HepG2 (cell line): ENCODE measurements at regions not wholly inside any gene's neighbourhood (a gene's known extent, or its start where the extent isn't known, plus 50 kb on each side); places are given as distances from the start of the nearest gene placed in this dataset.

Experiments used
- DNMT1 ChIP-seq: sonication (generic); formaldehyde crosslinking; IDR thresholded peaks from 2 replicates; pipeline ENCODE4 v1.5.1; 2020; ENCODE audit warnings: mild to moderate bottlenecking, missing genetic modification reagents
- RAD51 ChIP-seq: fragments of 450-650 bp; IDR thresholded peaks from 2 replicates; pipeline ENCODE4 v1.6.1; 2016; ENCODE audit warnings: borderline replicate concordance
- TF ChIP-seq, protein P1 (sequence below): sonication (generic); formaldehyde crosslinking; IDR thresholded peaks from 2 replicates; pipeline ENCODE4 v1.5.0; 2020; ENCODE audit warnings: mild to moderate bottlenecking, missing genetic modification reagents, borderline replicate concordance
- TF ChIP-seq, protein P2 (sequence below): sonication (generic); formaldehyde crosslinking; IDR thresholded peaks from 2 replicates; pipeline ENCODE4 v1.8.0; 2022; ENCODE audit warnings: missing genetic modification reagents, mild to moderate bottlenecking, borderline replicate concordance

DNA sequence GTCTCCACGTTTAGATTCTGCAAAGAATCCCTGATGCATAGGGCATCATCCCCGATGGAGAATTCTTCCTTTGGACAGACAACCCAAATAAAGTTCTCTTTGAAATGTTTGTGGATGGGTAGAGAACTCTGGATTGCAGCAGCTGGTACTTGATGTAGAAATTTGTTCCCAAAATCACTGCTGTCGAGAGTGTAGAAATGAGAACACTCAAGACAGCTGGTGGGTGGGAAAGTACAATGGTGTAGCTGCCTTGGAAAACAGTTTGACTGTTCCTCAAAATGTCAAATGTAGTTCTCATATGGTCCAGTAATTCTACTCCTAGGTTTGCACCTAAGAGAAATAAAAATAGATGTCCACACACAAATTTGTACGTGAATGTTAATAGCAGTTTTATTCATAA, 671.5 kb upstream of the TMEM132C start (continued):
- TF ChIP-seq, protein P1, sequence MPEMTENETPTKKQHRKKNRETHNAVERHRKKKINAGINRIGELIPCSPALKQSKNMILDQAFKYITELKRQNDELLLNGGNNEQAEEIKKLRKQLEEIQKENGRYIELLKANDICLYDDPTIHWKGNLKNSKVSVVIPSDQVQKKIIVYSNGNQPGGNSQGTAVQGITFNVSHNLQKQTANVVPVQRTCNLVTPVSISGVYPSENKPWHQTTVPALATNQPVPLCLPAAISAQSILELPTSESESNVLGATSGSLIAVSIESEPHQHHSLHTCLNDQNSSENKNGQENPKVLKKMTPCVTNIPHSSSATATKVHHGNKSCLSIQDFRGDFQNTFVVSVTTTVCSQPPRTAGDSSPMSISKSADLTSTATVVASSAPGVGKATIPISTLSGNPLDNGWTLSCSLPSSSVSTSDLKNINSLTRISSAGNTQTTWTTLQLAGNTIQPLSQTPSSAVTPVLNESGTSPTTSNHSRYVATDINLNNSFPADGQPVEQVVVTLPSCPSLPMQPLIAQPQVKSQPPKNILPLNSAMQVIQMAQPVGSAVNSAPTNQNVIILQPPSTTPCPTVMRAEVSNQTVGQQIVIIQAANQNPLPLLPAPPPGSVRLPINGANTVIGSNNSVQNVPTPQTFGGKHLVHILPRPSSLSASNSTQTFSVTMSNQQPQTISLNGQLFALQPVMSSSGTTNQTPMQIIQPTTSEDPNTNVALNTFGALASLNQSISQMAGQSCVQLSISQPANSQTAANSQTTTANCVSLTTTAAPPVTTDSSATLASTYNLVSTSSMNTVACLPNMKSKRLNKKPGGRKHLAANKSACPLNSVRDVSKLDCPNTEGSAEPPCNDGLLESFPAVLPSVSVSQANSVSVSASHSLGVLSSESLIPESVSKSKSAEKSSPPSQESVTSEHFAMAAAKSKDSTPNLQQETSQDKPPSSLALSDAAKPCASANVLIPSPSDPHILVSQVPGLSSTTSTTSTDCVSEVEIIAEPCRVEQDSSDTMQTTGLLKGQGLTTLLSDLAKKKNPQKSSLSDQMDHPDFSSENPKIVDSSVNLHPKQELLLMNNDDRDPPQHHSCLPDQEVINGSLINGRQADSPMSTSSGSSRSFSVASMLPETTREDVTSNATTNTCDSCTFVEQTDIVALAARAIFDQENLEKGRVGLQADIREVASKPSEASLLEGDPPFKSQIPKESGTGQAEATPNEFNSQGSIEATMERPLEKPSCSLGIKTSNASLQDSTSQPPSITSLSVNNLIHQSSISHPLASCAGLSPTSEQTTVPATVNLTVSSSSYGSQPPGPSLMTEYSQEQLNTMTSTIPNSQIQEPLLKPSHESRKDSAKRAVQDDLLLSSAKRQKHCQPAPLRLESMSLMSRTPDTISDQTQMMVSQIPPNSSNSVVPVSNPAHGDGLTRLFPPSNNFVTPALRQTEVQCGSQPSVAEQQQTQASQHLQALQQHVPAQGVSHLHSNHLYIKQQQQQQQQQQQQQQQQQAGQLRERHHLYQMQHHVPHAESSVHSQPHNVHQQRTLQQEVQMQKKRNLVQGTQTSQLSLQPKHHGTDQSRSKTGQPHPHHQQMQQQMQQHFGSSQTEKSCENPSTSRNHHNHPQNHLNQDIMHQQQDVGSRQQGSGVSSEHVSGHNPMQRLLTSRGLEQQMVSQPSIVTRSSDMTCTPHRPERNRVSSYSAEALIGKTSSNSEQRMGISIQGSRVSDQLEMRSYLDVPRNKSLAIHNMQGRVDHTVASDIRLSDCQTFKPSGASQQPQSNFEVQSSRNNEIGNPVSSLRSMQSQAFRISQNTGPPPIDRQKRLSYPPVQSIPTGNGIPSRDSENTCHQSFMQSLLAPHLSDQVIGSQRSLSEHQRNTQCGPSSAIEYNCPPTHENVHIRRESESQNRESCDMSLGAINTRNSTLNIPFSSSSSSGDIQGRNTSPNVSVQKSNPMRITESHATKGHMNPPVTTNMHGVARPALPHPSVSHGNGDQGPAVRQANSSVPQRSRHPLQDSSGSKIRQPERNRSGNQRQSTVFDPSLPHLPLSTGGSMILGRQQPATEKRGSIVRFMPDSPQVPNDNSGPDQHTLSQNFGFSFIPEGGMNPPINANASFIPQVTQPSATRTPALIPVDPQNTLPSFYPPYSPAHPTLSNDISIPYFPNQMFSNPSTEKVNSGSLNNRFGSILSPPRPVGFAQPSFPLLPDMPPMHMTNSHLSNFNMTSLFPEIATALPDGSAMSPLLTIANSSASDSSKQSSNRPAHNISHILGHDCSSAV (CRISPR knock-in tag), result no peak
- TF ChIP-seq, protein P2, sequence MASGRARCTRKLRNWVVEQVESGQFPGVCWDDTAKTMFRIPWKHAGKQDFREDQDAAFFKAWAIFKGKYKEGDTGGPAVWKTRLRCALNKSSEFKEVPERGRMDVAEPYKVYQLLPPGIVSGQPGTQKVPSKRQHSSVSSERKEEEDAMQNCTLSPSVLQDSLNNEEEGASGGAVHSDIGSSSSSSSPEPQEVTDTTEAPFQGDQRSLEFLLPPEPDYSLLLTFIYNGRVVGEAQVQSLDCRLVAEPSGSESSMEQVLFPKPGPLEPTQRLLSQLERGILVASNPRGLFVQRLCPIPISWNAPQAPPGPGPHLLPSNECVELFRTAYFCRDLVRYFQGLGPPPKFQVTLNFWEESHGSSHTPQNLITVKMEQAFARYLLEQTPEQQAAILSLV (CRISPR knock-in tag), result no peak
- TF ChIP-seq DNMT1 (CRISPR knock-in tag) (no peak), RAD51 (no peak)
